ENCODE measurements at regions not wholly inside any gene's neighbourhood (a gene's known extent, or its start where the extent isn't known, plus 50 kb on each side); places are given as distances from the start of the nearest gene placed in this dataset.

- H2AFZ ChIP-seq (ENCODE audit: low read length): no peak overlapping the region
- TF ChIP-seq EZH2 (IDR thresholded peaks at IDR 0.05; ENCODE audit: low read length, missing control alignments) (no peak), CTCF (conservative IDR thresholded peaks at IDR 0.05 in 1 of 2, IDR thresholded peaks at IDR 0.05 in 1 of 2; ENCODE audit: low read depth in 1 of 2, low read length in 2 of 2) (no peak)
- no peaks in the 10 kb centered on the region for H3K36me3 ChIP-seq (ENCODE audit: control insufficient read depth, insufficient read depth, low read length)
- no peaks in the 10 kb centered on the region for H3K9me3 ChIP-seq (ENCODE audit: control insufficient read depth, insufficient read depth, low read depth, low read length)
- H3K27me3 ChIP-seq (ENCODE audit: control insufficient read depth, insufficient read depth, low read length): no peaks in the 10 kb centered on the region
- H3K4me1 ChIP-seq (ENCODE audit: control insufficient read depth, extremely low read depth, insufficient read depth, low read length): no peaks in the 10 kb centered on the region
- DNase-seq (ENCODE audit: low read depth in 2 of 2): no peak
- no peaks in the 10 kb centered on the region for H3K79me2 ChIP-seq (ENCODE audit: control insufficient read depth, insufficient read depth, low read length)
- no peak overlapping the region for H3K9ac ChIP-seq (ENCODE audit: insufficient read depth, low read length)
- H3K4me2 ChIP-seq (ENCODE audit: extremely low read depth, insufficient read depth, low read length): no peak overlapping the region
- no peaks in the 10 kb centered on the region for H4K20me1 ChIP-seq (ENCODE audit: control insufficient read depth, extremely low read depth, insufficient read depth, low read length)
- H3K27ac ChIP-seq (ENCODE audit: insufficient read depth, low read length): no peak overlapping the region
- H3K4me3 ChIP-seq (replicated peaks in 1 of 4; ENCODE audit: control extremely low read depth in 1 of 4, insufficient read depth in 1 of 4, low read depth in 3 of 4, low read length in 4 of 4): no peak overlapping the region
These were observed 604.3 kb upstream of the CDH7 start for GRCh38 chr18:65146482-65147021.

- Histone ChIP-seq H3K79me2 (ENCODE audit: control insufficient read depth, insufficient read depth, low read length) (no peaks in the 10 kb centered on the region), H4K20me1 (ENCODE audit: control insufficient read depth, extremely low read depth, insufficient read depth, low read length) (no peaks in the 10 kb centered on the region), H3K4me2 (ENCODE audit: extremely low read depth, insufficient read depth, low read length) (no peak overlapping the region), H3K4me3 (replicated peaks in 1 of 4; ENCODE audit: control extremely low read depth in 1 of 4, insufficient read depth in 1 of 4, low read depth in 3 of 4, low read length in 4 of 4) (no peak overlapping the region), H3K27me3 (ENCODE audit: control insufficient read depth, insufficient read depth, low read length) (no peaks in the 10 kb centered on the region), H3K27ac (ENCODE audit: insufficient read depth, low read length) (no peak overlapping the region), H2AFZ (ENCODE audit: low read length) (no peak overlapping the region), H3K36me3 (ENCODE audit: control insufficient read depth, insufficient read depth, low read length) (no peaks in the 10 kb centered on the region), H3K9ac (ENCODE audit: insufficient read depth, low read length) (no peak overlapping the region), H3K9me3 (ENCODE audit: control insufficient read depth, insufficient read depth, low read depth, low read length) (no peaks in the 10 kb centered on the region), H3K4me1 (ENCODE audit: control insufficient read depth, extremely low read depth, insufficient read depth, low read length) (no peaks in the 10 kb centered on the region)
- no peak for TF ChIP-seq CTCF (conservative IDR thresholded peaks at IDR 0.05 in 1 of 2, IDR thresholded peaks at IDR 0.05 in 1 of 2; ENCODE audit: low read depth in 1 of 2, low read length in 2 of 2)
- no peak for TF ChIP-seq EZH2 (IDR thresholded peaks at IDR 0.05; ENCODE audit: low read length, missing control alignments)
- DNase-seq (ENCODE audit: low read depth in 2 of 2): no peak
These were observed 605.5 kb upstream of the CDH7 start for GRCh38 chr18:65145312-65145711.

GRCh38 chr18:65133610-65134009 is 617.2 kb upstream of the CDH7 start:
- H2AFZ ChIP-seq (ENCODE audit: low read length): no peak overlapping the region
- no peak overlapping the region for H3K9ac ChIP-seq (ENCODE audit: insufficient read depth, low read length)
- H4K20me1 ChIP-seq (ENCODE audit: control insufficient read depth, extremely low read depth, insufficient read depth, low read length): no peaks in the 10 kb centered on the region
- no peaks in the 10 kb centered on the region for H3K36me3 ChIP-seq (ENCODE audit: control insufficient read depth, insufficient read depth, low read length)
- H3K27ac ChIP-seq (ENCODE audit: insufficient read depth, low read length): no peak overlapping the region
- H3K4me1 ChIP-seq (ENCODE audit: control insufficient read depth, extremely low read depth, insufficient read depth, low read length): no peaks in the 10 kb centered on the region
- no peak for TF ChIP-seq EZH2 (IDR thresholded peaks at IDR 0.05; ENCODE audit: low read length, missing control alignments)
- no peak for TF ChIP-seq CTCF (conservative IDR thresholded peaks at IDR 0.05 in 1 of 2, IDR thresholded peaks at IDR 0.05 in 1 of 2; ENCODE audit: low read depth in 1 of 2, low read length in 2 of 2)
- no peaks in the 10 kb centered on the region for H3K9me3 ChIP-seq (ENCODE audit: control insufficient read depth, insufficient read depth, low read depth, low read length)
- DNase-seq (ENCODE audit: low read depth in 2 of 2): no peak
- no peak overlapping the region for H3K4me2 ChIP-seq (ENCODE audit: extremely low read depth, insufficient read depth, low read length)
- H3K79me2 ChIP-seq (ENCODE audit: control insufficient read depth, insufficient read depth, low read length): no peaks in the 10 kb centered on the region
- H3K4me3 ChIP-seq (replicated peaks in 1 of 4; ENCODE audit: control extremely low read depth in 1 of 4, insufficient read depth in 1 of 4, low read depth in 3 of 4, low read length in 4 of 4): no peak overlapping the region
- H3K27me3 ChIP-seq (ENCODE audit: control insufficient read depth, insufficient read depth, low read length): no peaks in the 10 kb centered on the region

All from fibroblast of lung (primary cell).